Suprapubic skin (tissue), 2 donors: ENCODE measurements at regions not wholly inside any gene's neighbourhood (a gene's known extent, or its start where the extent isn't known, plus 50 kb on each side); places are given as distances from the start of the nearest gene placed in this dataset.

Experiments used
- EP300 ChIP-seq: sonication (generic); formaldehyde crosslinking; IDR thresholded peaks from one replicate; pipeline ENCODE4 v1.6.1; 2017; ENCODE audit warnings: antibody characterized with exemption
- POLR2A ChIP-seq, 2 donors: fragments of 450-650 bp; IDR thresholded peaks; one replicate each; pipeline ENCODE4 v1.6.1; 2017; ENCODE audit warnings: antibody characterized with exemption in 2 of 2, mild to moderate bottlenecking in 2 of 2, moderate library complexity in 2 of 2

DNA sequence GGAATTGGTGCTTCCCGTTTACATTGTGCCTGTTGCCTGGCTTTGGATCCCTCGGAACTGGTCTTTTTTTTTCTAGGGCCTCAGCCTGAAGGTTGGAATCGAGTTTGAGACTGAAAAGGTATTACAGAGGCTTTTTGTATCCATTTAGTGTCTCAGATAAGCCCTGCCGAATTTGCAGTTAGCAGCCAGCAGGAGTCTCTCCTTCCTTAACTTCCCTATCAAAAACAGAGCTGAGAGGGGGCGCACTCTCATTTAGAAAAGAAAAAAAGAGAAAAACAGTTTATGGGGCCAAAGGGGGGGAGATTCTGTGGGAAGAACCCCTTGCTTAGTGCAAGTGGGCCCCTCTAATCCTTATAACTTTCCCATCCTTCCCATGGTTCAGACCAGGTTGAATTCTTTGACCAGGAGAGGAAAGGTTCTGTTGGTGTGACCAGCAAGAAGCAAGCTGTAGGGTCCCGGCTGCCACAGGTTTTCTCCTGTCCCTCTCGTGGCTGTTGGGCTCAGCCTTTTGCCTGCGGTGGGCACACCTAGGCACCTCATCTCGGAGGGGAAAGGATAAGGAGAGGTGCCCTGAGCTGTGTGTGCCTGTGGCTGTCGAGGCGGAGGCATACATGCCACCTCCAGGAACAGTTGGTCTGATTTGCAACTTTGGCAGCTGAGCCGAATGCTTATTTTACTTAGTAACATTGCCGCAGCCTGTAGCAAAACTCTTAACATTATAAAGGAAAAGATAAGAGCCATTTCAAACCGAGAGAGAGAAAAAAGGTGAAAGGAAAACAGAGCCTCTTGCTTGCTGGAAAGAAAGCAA lies 565.0 kb upstream of the CNTN5 start:
- TF ChIP-seq EP300 (no peak), POLR2A (IDR thresholded peaks at IDR 0.05) (no peak)
